Neural progenitor cell (in vitro differentiated cells): ENCODE measurements at regions not wholly inside any gene's neighbourhood (a gene's known extent, or its start where the extent isn't known, plus 50 kb on each side); places are given as distances from the start of the nearest gene placed in this dataset.

ENCODE experiments used
- DNase-seq: peaks from one replicate; pipeline ENCODE4 v3.0.0-alpha.2; 2016; ENCODE audit warnings: low spot score
- H2AFZ ChIP-seq: fragments of 200-600 bp; sonication (generic); replicated peaks from 2 replicates; pipeline ENCODE4 v1.6.1; 2016; ENCODE audit warnings: antibody characterized with exemption
- H3F3A ChIP-seq: fragments of 200-600 bp; sonication (generic); 2 replicates; pipeline ENCODE4 v1.6.1; 2016; ENCODE audit warnings: antibody characterized with exemption, low read depth
- H3K27ac ChIP-seq: fragments of 200-600 bp; sonication (generic); 2 replicates; pipeline ENCODE4 v1.5.1; 2016; ENCODE audit warnings: mild to moderate bottlenecking
- H3K27me3 ChIP-seq: fragments of 200-600 bp; sonication (generic); 2 replicates; pipeline ENCODE4 v1.6.1; 2016; ENCODE audit warnings: mild to moderate bottlenecking, moderate library complexity
- H3K36me3 ChIP-seq: fragments of 200-600 bp; sonication (generic); 2 replicates; pipeline ENCODE4 v1.5.1; 2016
- H3K4me1 ChIP-seq: fragments of 200-600 bp; sonication (generic); 2 replicates; pipeline ENCODE4 v1.6.1; 2016; ENCODE audit warnings: mixed run types
- H3K4me2 ChIP-seq: fragments of 200-600 bp; sonication (generic); 2 replicates; pipeline ENCODE4 v1.6.1; 2016
- H3K4me3 ChIP-seq: fragments of 200-600 bp; sonication (generic); 2 replicates; pipeline ENCODE4 v1.5.1; 2016
- H3K79me2 ChIP-seq: fragments of 200-600 bp; sonication (generic); 2 replicates; pipeline ENCODE4 v1.6.1; 2016; ENCODE audit warnings: low read depth
- H3K9ac ChIP-seq: fragments of 200-600 bp; sonication (generic); 2 replicates; pipeline ENCODE4 v1.6.1; 2016
- H3K9me3 ChIP-seq: fragments of 200-600 bp; sonication (generic); 2 replicates; pipeline ENCODE4 v1.5.1; 2016; ENCODE audit warnings: low read depth
- H4K20me1 ChIP-seq: fragments of 200-600 bp; sonication (generic); 2 replicates; pipeline ENCODE4 v1.6.1; 2016; ENCODE audit warnings: low read depth
- H3K27ac Mint-ChIP-seq: 3 replicates; pipeline ENCODE4 v1.8.0; 2021; ENCODE audit warnings: mixed read lengths
- H3K27me3 Mint-ChIP-seq: 2 replicates; pipeline ENCODE4 v1.8.0; 2022; ENCODE audit warnings: low read depth, mild to moderate bottlenecking, inconsistent platforms, moderate library complexity, mixed read lengths; ENCODE audit not compliant: insufficient read depth
- H3K36me3 Mint-ChIP-seq: 3 replicates; pipeline ENCODE4 v1.8.0; 2021; ENCODE audit warnings: mixed read lengths
- H3K4me1 Mint-ChIP-seq: 3 replicates; pipeline ENCODE4 v1.8.0; 2021; ENCODE audit warnings: mixed read lengths
- H3K4me3 Mint-ChIP-seq: 3 replicates; pipeline ENCODE4 v1.8.0; 2021; ENCODE audit warnings: mild to moderate bottlenecking, moderate library complexity, mixed read lengths
- H3K9me3 Mint-ChIP-seq: 3 replicates; pipeline ENCODE4 v1.8.0; 2020; ENCODE audit warnings: mixed read lengths
- EZH2 ChIP-seq: fragments of 200-600 bp; sonication (generic); IDR thresholded peaks from 2 replicates; pipeline ENCODE4 v1.6.1; 2017; ENCODE audit warnings: antibody characterized with exemption, mild to moderate bottlenecking, moderate library complexity
- EZH2phosphoT487 ChIP-seq: fragments of 200-600 bp; sonication (generic); IDR thresholded peaks from 2 replicates; pipeline ENCODE4 v1.6.1; 2017; ENCODE audit warnings: antibody characterized with exemption
- TF ChIP-seq, protein P1 (sequence below): fragments of 200-600 bp; sonication (generic); IDR thresholded peaks from 2 replicates; pipeline ENCODE4 v1.5.1; 2017; ENCODE audit warnings: antibody characterized with exemption, mild to moderate bottlenecking

DNA sequence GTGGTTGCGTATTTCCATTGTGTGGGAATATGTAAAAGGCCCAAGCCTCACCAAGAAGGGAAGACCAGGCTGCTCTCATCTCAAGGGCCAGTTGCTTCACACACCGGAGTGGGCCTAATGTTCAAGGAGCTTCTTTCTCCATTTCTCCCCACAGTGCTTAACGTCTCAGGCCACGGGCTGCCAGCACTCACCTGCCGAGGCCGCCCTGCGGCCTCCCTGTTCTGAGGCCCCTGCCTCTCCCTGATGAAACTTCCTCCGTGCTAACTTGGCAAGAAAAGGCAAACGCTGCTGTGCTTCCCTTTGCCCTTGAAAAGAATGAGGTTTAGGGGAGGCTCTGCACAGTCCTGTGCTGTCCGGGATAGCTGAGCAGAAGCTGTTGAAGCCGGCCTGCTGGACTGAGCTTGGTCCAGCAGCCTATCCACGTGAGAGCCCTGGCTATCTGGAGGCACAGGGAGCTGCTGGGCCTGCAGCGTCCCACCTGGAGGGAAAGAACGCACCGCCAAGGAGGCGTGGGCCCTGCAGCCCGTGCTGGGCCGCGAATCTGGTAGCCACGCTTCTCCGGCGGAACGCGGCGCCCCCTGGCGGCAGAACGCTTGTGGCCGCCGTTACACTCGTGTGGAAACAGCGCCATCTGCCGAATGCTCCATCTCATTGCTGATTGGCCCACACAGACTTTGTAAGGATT, 73.5 kb upstream of the PRSS3 start:
- H3K9ac ChIP-seq = no peak overlapping the region
- Mint-ChIP-seq H3K36me3 (no peaks in the 10 kb centered on the region), H3K9me3 (peaks cover 9% of the 10 kb centered on the region), H3K4me3 (no peak overlapping the region), H3K27me3 (no peaks in the 10 kb centered on the region), H3K27ac (no peak overlapping the region), H3K4me1 (no peaks in the 10 kb centered on the region)
- H3K27ac ChIP-seq = no peak overlapping the region
- no peak for TF ChIP-seq EZH2
- TF ChIP-seq, protein P1, sequence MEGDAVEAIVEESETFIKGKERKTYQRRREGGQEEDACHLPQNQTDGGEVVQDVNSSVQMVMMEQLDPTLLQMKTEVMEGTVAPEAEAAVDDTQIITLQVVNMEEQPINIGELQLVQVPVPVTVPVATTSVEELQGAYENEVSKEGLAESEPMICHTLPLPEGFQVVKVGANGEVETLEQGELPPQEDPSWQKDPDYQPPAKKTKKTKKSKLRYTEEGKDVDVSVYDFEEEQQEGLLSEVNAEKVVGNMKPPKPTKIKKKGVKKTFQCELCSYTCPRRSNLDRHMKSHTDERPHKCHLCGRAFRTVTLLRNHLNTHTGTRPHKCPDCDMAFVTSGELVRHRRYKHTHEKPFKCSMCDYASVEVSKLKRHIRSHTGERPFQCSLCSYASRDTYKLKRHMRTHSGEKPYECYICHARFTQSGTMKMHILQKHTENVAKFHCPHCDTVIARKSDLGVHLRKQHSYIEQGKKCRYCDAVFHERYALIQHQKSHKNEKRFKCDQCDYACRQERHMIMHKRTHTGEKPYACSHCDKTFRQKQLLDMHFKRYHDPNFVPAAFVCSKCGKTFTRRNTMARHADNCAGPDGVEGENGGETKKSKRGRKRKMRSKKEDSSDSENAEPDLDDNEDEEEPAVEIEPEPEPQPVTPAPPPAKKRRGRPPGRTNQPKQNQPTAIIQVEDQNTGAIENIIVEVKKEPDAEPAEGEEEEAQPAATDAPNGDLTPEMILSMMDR = peak; percentile 100
- no peak for TF ChIP-seq EZH2phosphoT487
- H3F3A ChIP-seq = no peaks in the 10 kb centered on the region
- peak overlapping the region; percentile 95 for H2AFZ ChIP-seq
- no peaks in the 10 kb centered on the region for H4K20me1 ChIP-seq
- H3K4me2 ChIP-seq = no peak overlapping the region
- no peaks in the 10 kb centered on the region for H3K4me1 ChIP-seq
- no peaks in the 10 kb centered on the region for H3K36me3 ChIP-seq
- H3K4me3 ChIP-seq = no peak overlapping the region
- no peaks in the 10 kb centered on the region for H3K79me2 ChIP-seq
- H3K9me3 ChIP-seq = no peaks in the 10 kb centered on the region
- H3K27me3 ChIP-seq = peaks cover 12% of the 10 kb centered on the region
- peak; percentile 95 for DNase-seq

DNA sequence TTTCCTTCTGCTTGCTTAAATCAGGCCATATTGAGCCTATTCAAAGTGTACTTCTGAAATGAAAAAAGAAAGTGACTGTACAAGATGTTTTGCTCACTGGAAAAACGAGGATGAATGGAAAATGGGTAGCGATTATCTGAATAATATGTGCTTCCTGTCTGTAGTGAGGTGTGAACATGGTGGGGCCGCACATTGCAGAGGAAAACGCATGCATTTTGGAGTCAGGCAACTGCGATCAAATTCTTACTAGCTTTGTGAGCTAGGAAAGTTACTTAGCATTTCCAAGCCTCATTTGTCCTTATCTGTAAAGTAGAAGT, 73.0 kb upstream of the PRSS3 start:
- H3F3A ChIP-seq = no peaks in the 10 kb centered on the region
- H4K20me1 ChIP-seq = no peaks in the 10 kb centered on the region
- H3K9ac ChIP-seq = no peak overlapping the region
- no peaks in the 10 kb centered on the region for H3K79me2 ChIP-seq
- H3K27ac ChIP-seq = no peak overlapping the region
- no peaks in the 10 kb centered on the region for H3K9me3 ChIP-seq
- no peak for DNase-seq
- H3K9me3 Mint-ChIP-seq = peaks cover 14% of the 10 kb centered on the region
- no peaks in the 10 kb centered on the region for H3K27me3 Mint-ChIP-seq
- no peak overlapping the region for H3K4me2 ChIP-seq
- peaks cover 12% of the 10 kb centered on the region for H3K27me3 ChIP-seq
- TF ChIP-seq EZH2phosphoT487 = no peak
- H3K4me3 Mint-ChIP-seq = no peak overlapping the region
- H2AFZ ChIP-seq = peak overlapping the region; percentile 46
- H3K4me1 Mint-ChIP-seq = no peaks in the 10 kb centered on the region
- no peaks in the 10 kb centered on the region for H3K36me3 Mint-ChIP-seq
- H3K4me1 ChIP-seq = no peaks in the 10 kb centered on the region
- no peak overlapping the region for H3K27ac Mint-ChIP-seq
- no peaks in the 10 kb centered on the region for H3K36me3 ChIP-seq
- no peak overlapping the region for H3K4me3 ChIP-seq

DNA sequence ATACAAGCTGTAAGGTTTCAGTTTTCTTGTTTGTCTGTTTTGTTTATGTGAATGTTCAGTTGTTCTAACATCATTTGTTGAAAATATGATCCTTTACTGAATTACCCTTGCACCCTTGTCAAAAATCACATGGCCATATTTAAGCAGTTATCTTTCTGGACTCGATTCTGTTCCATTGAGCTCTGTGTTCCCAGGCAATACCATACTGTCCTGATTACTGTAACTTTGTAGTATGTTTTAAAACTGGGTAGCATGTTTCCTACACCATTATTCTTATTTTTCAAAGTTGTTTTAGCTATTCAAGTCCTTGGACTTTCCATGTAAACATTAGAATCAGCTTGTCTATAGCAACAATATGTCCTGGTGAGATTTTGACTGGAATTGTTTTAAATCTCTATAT, 66.7 kb upstream of the PRSS3 start:
- Histone ChIP-seq H3K27ac (no peak overlapping the region), H3K36me3 (no peaks in the 10 kb centered on the region), H3F3A (peaks cover 7% of the 10 kb centered on the region), H3K27me3 (no peaks in the 10 kb centered on the region), H3K4me1 (peaks cover 24% of the 10 kb centered on the region), H3K9me3 (no peaks in the 10 kb centered on the region), H3K79me2 (no peaks in the 10 kb centered on the region), H2AFZ (no peak overlapping the region), H4K20me1 (no peaks in the 10 kb centered on the region), H3K4me2 (no peak overlapping the region), H3K4me3 (no peak overlapping the region), H3K9ac (no peak overlapping the region)
- DNase-seq = no peak
- H3K4me3 Mint-ChIP-seq = no peak overlapping the region
- H3K4me1 Mint-ChIP-seq = peaks cover 16% of the 10 kb centered on the region
- peaks cover 3% of the 10 kb centered on the region for H3K36me3 Mint-ChIP-seq
- peaks cover 20% of the 10 kb centered on the region for H3K9me3 Mint-ChIP-seq
- TF ChIP-seq EZH2 (no peak), EZH2phosphoT487 (no peak)
- TF ChIP-seq, protein P1 = no peak
- H3K27me3 Mint-ChIP-seq = peaks cover 3% of the 10 kb centered on the region
- H3K27ac Mint-ChIP-seq = no peak overlapping the region

DNA sequence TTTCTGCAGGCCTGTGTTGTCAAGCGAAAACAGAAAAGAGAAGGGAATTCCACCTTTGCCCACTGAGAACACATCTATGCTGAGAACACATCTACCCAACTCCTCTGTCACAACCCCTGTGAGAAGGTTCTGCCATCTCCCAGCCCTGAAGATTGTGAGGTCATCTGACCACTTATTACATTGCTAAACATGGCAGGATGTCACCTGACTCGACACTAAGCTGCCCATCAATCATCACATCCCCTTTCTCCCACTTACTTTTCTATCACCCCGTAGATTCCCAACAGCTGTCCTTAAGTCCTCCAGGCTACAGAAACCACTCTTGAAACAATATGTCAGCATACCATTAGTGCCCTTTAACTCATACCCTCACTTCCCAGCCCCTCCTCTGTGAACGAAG, 64.2 kb upstream of the PRSS3 start:
- H3K4me1 Mint-ChIP-seq = peaks cover 16% of the 10 kb centered on the region

More for the DNA sequence above, 64.2 kb upstream of the PRSS3 start:
- TF ChIP-seq EZH2phosphoT487 (no peak), EZH2 (no peak)
- TF ChIP-seq, protein P1 = no peak
- no peak overlapping the region for H3K4me2 ChIP-seq
- H3K9ac ChIP-seq = no peak overlapping the region
- H3K79me2 ChIP-seq = no peaks in the 10 kb centered on the region
- no peaks in the 10 kb centered on the region for H3K9me3 ChIP-seq
- H3K36me3 ChIP-seq = no peaks in the 10 kb centered on the region
- no peak for DNase-seq
- H3K4me1 ChIP-seq = peaks cover 24% of the 10 kb centered on the region
- Mint-ChIP-seq H3K4me3 (no peak overlapping the region), H3K9me3 (peaks cover 18% of the 10 kb centered on the region), H3K27me3 (peaks cover 3% of the 10 kb centered on the region), H3K36me3 (peaks cover 3% of the 10 kb centered on the region), H3K27ac (no peak overlapping the region)
- H3K4me3 ChIP-seq = no peak overlapping the region
- no peak overlapping the region for H2AFZ ChIP-seq
- peaks cover 7% of the 10 kb centered on the region for H3F3A ChIP-seq
- no peak overlapping the region for H3K27ac ChIP-seq
- no peaks in the 10 kb centered on the region for H4K20me1 ChIP-seq
- no peaks in the 10 kb centered on the region for H3K27me3 ChIP-seq
